CD4-positive, CD25-positive, alpha-beta regulatory T cell (primary cell): ENCODE measurements at regions not wholly inside any gene's neighbourhood (a gene's known extent, or its start where the extent isn't known, plus 50 kb on each side); places are given as distances from the start of the nearest gene placed in this dataset.

ENCODE experiments used
- ATAC-seq, 2 donors: fragments of 150-1000 bp; cut with Tn5 transposase; one replicate each; pipeline ENCODE4 v1.10.0; 2021; ENCODE audit warnings: low read depth in 2 of 2, moderate number of reproducible peaks in 2 of 2, moderate library complexity in 1 of 2
- DNase-seq, 3 donors: peaks; one replicate each; pipeline versions ENCODE4 v3.0.0 to v3.0.0-alpha.2; 2012 to 2022; ENCODE audit warnings: mixed read lengths in 1 of 3
- H3K27ac ChIP-seq: one replicate; pipeline ENCODE4 v1.7.0; 2013; ENCODE audit warnings: mild to moderate bottlenecking, low read length; ENCODE audit not compliant: insufficient read depth, poor library complexity, severe bottlenecking
- H3K27me3 ChIP-seq: one replicate; pipeline ENCODE4 v1.7.0; 2013; ENCODE audit warnings: low read length; ENCODE audit not compliant: control insufficient read depth, insufficient read depth
- H3K36me3 ChIP-seq: one replicate; pipeline ENCODE4 v1.7.0; 2013; ENCODE audit warnings: mild to moderate bottlenecking, low read length, moderate library complexity; ENCODE audit not compliant: control insufficient read depth, insufficient read depth
- H3K4me1 ChIP-seq: 2 replicates; pipeline ENCODE4 v1.7.0; 2013; ENCODE audit warnings: mild to moderate bottlenecking, low read length; ENCODE audit not compliant: insufficient read depth, control insufficient read depth, poor library complexity, severe bottlenecking
- H3K4me3 ChIP-seq: one replicate; pipeline ENCODE4 v1.7.0; 2013; ENCODE audit warnings: low read depth, mild to moderate bottlenecking, low read length, moderate library complexity
- H3K9me3 ChIP-seq, 2 experiments: 1 replicate in 1 of 2; 2 replicates in 1 of 2; pipeline ENCODE4 v1.7.0; 2013; ENCODE audit warnings: low read length in 2 of 2, mild to moderate bottlenecking in 1 of 2, moderate library complexity in 1 of 2; ENCODE audit not compliant: control insufficient read depth in 2 of 2
- H3K27ac Mint-ChIP-seq, 3 donors: one replicate each; pipeline ENCODE4 v1.8.0; 2020 to 2022; ENCODE audit warnings: mild to moderate bottlenecking in 3 of 3, mixed read lengths in 3 of 3, moderate library complexity in 2 of 3
- H3K27me3 Mint-ChIP-seq: one replicate; pipeline ENCODE4 v1.8.0; 2022; ENCODE audit warnings: mild to moderate bottlenecking, mixed read lengths
- H3K36me3 Mint-ChIP-seq: one replicate; pipeline ENCODE4 v1.8.0; 2020; ENCODE audit warnings: mixed read lengths
- H3K4me1 Mint-ChIP-seq, 4 donors: one replicate each; pipeline ENCODE4 v1.8.0; 2020 to 2022; ENCODE audit warnings: mixed read lengths in 4 of 4, mild to moderate bottlenecking in 1 of 4
- H3K4me3 Mint-ChIP-seq, 4 donors: one replicate each; pipeline ENCODE4 v1.8.0; 2020 to 2022; ENCODE audit warnings: mild to moderate bottlenecking in 4 of 4, mixed read lengths in 4 of 4, moderate library complexity in 3 of 4
- H3K9me3 Mint-ChIP-seq, 7 donors: one replicate each; pipeline ENCODE4 v1.8.0; 2020 to 2022; ENCODE audit warnings: mixed read lengths in 7 of 7, mild to moderate bottlenecking in 3 of 7, moderate library complexity in 2 of 7

DNA sequence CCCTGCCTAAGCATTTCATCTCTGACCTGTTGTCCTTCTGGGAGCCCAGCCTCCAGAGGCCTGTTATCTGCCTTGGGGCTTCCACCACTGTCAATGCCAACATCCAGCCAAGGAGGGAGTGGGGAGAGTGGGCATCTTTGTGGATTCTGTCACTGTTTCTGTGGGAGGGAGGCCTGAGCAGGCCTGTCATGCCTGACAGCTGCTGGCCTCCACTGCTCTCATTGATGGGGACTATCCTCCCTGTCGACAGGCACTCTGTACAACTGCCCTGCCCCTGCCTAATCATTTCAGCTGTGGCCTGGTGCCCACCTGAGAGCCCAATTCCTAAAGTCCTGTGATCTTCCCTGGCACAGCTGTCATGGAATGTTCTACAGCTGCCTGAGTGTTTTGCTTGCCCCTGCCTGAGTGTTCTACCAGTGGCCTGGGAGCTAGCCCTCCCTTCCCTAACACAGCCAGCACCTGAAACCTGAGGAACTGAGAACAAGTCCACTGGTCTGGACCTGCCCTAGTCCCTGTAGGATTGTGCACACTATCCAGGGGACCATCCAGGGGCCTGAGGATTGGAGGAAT is 145.3 kb downstream of the FAM83B start:
- no peaks in the 10 kb centered on the region for H3K36me3 Mint-ChIP-seq
- H3K4me1 ChIP-seq, result no peaks in the 10 kb centered on the region
- DNase-seq, result no peak

DNA sequence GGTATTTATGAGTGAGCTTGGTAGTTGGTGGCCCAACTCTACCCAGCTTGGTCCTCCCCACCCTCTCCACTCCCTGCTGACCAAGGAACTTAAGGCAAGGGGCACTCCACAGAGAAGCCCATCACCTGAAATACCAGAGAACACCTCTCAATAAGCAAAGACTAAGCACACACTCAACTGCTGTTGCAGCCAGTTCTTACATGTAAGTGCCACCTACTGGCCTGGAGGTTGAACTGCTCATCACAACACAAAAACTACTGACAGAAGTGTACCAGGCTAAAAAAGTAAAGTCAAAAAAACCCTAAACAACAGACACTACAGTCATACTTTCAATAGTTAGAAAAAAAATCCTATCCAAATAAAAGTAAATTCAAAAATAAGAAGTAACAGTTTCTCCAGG is 146.2 kb downstream of the FAM83B start:
- peaks cover 1 to 24% (median 5%) of the 10 kb centered on the region in 7 donors for H3K9me3 Mint-ChIP-seq
- Histone ChIP-seq H3K9me3 (no peaks in the 10 kb centered on the region), H3K27ac (no peak overlapping the region), H3K36me3 (no peaks in the 10 kb centered on the region), H3K4me3 (no peak overlapping the region), H3K27me3 (no peaks in the 10 kb centered on the region), H3K4me1 (no peaks in the 10 kb centered on the region)
- no peak overlapping the region for H3K27ac Mint-ChIP-seq
- DNase-seq (no peak), ATAC-seq (no peak)
- H3K27me3 Mint-ChIP-seq, result no peaks in the 10 kb centered on the region
- H3K4me1 Mint-ChIP-seq, result no peaks in the 10 kb centered on the region
- no peak overlapping the region for H3K4me3 Mint-ChIP-seq
- H3K36me3 Mint-ChIP-seq, result no peaks in the 10 kb centered on the region

More for the DNA sequence above, 145.3 kb downstream of the FAM83B start:
- H3K27me3 Mint-ChIP-seq, result no peaks in the 10 kb centered on the region
- no peaks in the 10 kb centered on the region for H3K4me1 Mint-ChIP-seq
- no peak overlapping the region for H3K27ac ChIP-seq
- no peak overlapping the region for H3K4me3 ChIP-seq
- H3K9me3 ChIP-seq, result no peaks in the 10 kb centered on the region
- no peak for ATAC-seq
- no peaks in the 10 kb centered on the region for H3K27me3 ChIP-seq
- H3K36me3 ChIP-seq, result no peaks in the 10 kb centered on the region
- H3K27ac Mint-ChIP-seq, result no peak overlapping the region
- H3K4me3 Mint-ChIP-seq, result no peak overlapping the region
- peaks cover 1 to 25% (median 5%) of the 10 kb centered on the region in 7 donors for H3K9me3 Mint-ChIP-seq

DNA sequence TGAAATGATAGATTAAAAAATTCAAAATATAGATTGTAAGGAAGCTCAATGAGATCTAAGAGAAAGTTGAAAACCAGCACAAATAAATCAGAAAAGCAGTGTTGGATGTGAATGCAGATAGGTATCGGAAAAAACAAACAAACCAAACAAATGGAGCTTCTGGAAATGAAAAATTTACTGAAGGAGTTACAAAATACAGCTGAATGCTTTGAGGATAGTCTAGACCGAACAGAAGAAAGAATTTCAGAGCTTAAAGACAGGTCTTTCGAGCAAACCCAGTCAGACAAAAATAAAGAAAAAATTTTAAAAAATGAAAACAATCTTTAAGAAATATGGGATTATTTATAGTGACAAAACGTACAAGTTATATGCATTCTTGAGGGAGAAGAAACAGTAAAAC is 146.7 kb downstream of the FAM83B start:
- no peaks in the 10 kb centered on the region for H3K4me1 ChIP-seq
- Mint-ChIP-seq H3K36me3 (no peaks in the 10 kb centered on the region), H3K4me1 (no peaks in the 10 kb centered on the region), H3K27ac (no peak overlapping the region), H3K4me3 (no peak overlapping the region), H3K9me3 (peaks cover 1 to 21% (median 5%) of the 10 kb centered on the region in 7 donors), H3K27me3 (no peaks in the 10 kb centered on the region)
- no peak overlapping the region for H3K27ac ChIP-seq
- no peaks in the 10 kb centered on the region for H3K9me3 ChIP-seq
- no peak overlapping the region for H3K4me3 ChIP-seq
- DNase-seq (no peak), ATAC-seq (no peak)
- no peaks in the 10 kb centered on the region for H3K36me3 ChIP-seq
- H3K27me3 ChIP-seq, result no peaks in the 10 kb centered on the region

DNA sequence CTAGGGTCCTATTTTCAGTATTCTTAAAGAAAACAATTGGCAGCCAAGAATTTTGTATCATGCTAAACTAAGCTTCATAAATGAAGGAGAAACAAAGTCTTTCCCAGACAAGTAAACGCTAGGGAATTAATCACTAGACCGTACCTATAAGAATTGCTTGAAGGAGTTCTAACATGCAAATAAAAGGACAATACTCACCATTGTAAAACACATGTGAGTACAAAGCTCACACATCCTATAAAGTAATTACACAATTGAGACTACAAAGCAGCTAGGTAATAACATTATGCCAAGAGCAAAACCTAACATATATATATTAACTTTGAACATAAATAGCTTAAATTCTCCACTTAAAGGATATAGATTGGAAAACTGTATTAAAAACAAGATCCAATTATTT is 147.4 kb downstream of the FAM83B start:
- H3K27ac Mint-ChIP-seq, result no peak overlapping the region
- peaks cover 1 to 25% (median 5%) of the 10 kb centered on the region in 7 donors for H3K9me3 Mint-ChIP-seq
- no peaks in the 10 kb centered on the region for H3K36me3 Mint-ChIP-seq
- Histone ChIP-seq H3K9me3 (no peaks in the 10 kb centered on the region), H3K4me1 (no peaks in the 10 kb centered on the region), H3K36me3 (no peaks in the 10 kb centered on the region), H3K27me3 (no peaks in the 10 kb centered on the region), H3K27ac (no peak overlapping the region), H3K4me3 (no peak overlapping the region)
- no peaks in the 10 kb centered on the region for H3K4me1 Mint-ChIP-seq
- ATAC-seq (no peak), DNase-seq (no peak)
- H3K4me3 Mint-ChIP-seq, result peak overlapping the region in 1 of 4 donors; percentile 28
- H3K27me3 Mint-ChIP-seq, result no peaks in the 10 kb centered on the region

DNA sequence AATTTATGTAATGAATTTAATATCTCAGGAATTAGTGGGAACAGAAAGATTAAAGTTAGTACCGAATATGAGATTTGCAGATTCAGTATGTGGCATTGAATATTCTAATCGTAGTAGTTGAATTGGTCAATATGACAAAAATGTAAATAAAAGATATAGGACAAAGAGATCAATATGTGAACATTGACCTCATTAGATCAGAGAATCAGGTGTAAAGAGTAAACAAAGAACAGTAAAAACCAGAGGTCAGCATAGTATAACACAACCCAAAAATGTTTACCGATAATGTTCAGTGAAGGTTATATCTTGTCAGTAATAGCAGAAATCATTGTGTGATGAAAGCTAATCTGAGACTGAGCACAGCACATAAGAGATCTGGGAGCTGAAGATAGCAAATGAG is 152.0 kb downstream of the FAM83B start:
- ATAC-seq (no peak), DNase-seq (no peak)
- H3K27ac ChIP-seq, result no peak overlapping the region
- no peak overlapping the region for H3K27ac Mint-ChIP-seq
- no peaks in the 10 kb centered on the region for H3K36me3 Mint-ChIP-seq
- no peak overlapping the region for H3K4me3 Mint-ChIP-seq
- no peaks in the 10 kb centered on the region for H3K27me3 ChIP-seq
- H3K9me3 Mint-ChIP-seq, result peaks cover 0 to 14% (median 7%) of the 10 kb centered on the region in 7 donors
- no peak overlapping the region for H3K4me3 ChIP-seq
- no peaks in the 10 kb centered on the region for H3K27me3 Mint-ChIP-seq
- H3K4me1 ChIP-seq, result no peaks in the 10 kb centered on the region
- no peaks in the 10 kb centered on the region for H3K36me3 ChIP-seq
- H3K9me3 ChIP-seq, result no peaks in the 10 kb centered on the region
- H3K4me1 Mint-ChIP-seq, result no peaks in the 10 kb centered on the region

DNA sequence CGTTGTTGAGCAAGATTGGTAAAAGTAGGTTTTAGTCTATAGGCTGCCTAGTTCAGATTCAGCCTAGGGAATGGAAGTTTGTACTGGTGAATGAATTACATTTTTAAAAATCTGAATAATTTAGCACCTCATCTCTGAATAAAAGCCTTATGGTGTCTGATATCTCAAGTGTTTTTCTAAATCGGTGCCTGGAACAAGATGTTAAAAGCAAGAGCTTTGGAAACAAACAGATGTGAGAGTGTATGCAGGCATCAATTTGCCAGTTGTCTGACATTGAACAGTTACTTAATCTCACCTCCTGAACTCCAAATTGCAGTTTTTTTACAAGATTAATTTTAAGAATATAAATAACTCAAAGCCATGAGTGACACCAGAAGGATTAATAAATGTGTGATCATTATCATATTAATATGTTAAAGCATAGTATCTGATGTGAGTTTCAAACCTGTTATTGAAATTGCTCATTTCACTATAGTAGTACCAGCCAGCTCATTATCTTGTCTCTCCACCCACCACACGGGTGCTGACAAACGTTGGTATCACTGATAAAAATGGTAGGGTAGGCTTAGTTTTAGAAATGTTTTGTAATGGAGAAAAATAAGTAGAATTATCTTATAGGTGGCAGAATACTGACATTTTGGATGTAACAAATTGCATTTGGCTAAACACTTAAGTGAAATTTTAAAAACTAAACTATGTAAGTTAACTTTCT is 157.3 kb downstream of the FAM83B start:
- DNase-seq, result no peak
- H3K9me3 ChIP-seq, result no peaks in the 10 kb centered on the region
- H3K36me3 Mint-ChIP-seq, result no peaks in the 10 kb centered on the region
- H3K27ac ChIP-seq, result no peak overlapping the region
- H3K27ac Mint-ChIP-seq, result no peak overlapping the region
- peaks cover 2 to 20% (median 9%) of the 10 kb centered on the region in 7 donors for H3K9me3 Mint-ChIP-seq
- no peaks in the 10 kb centered on the region for H3K27me3 Mint-ChIP-seq
- no peaks in the 10 kb centered on the region for H3K4me1 Mint-ChIP-seq
- H3K4me1 ChIP-seq, result no peaks in the 10 kb centered on the region
- no peaks in the 10 kb centered on the region for H3K27me3 ChIP-seq
- ATAC-seq, result no peak
- H3K4me3 ChIP-seq, result no peak overlapping the region
- H3K36me3 ChIP-seq, result no peaks in the 10 kb centered on the region
- H3K4me3 Mint-ChIP-seq, result no peak overlapping the region

DNA sequence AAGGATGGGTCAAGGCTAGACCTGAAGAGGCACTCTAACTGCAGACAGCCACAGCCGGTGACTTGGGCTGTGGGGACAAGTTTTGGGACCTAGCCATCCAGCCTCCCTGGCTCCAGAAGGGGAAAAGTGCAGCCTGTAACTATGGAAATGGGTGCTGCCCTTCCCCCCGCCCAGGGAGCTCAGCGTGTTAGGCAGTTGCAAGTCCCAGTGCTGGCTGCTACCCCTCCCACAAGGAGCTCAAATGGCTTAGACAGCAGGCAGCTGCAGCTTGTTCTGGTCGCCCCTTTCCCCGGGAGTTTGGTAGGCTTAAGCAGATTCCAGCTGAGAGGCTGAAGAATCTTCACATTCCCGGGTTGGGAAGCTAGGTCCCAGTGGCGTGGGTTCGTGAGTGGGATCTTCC is 162.6 kb downstream of the FAM83B start:
- H3K27ac ChIP-seq, result no peak overlapping the region
- H3K27me3 Mint-ChIP-seq, result no peaks in the 10 kb centered on the region
- no peaks in the 10 kb centered on the region for H3K9me3 ChIP-seq
- H3K4me1 ChIP-seq, result no peaks in the 10 kb centered on the region
- H3K36me3 Mint-ChIP-seq, result no peaks in the 10 kb centered on the region
- H3K27me3 ChIP-seq, result no peaks in the 10 kb centered on the region
- H3K4me1 Mint-ChIP-seq, result no peaks in the 10 kb centered on the region
- H3K9me3 Mint-ChIP-seq, result peaks cover 0 to 22% (median 8%) of the 10 kb centered on the region in 7 donors
- H3K4me3 ChIP-seq, result no peak overlapping the region
- no peak overlapping the region for H3K4me3 Mint-ChIP-seq
- no peak for DNase-seq
- no peak for ATAC-seq
- no peak overlapping the region for H3K27ac Mint-ChIP-seq
- no peaks in the 10 kb centered on the region for H3K36me3 ChIP-seq

DNA sequence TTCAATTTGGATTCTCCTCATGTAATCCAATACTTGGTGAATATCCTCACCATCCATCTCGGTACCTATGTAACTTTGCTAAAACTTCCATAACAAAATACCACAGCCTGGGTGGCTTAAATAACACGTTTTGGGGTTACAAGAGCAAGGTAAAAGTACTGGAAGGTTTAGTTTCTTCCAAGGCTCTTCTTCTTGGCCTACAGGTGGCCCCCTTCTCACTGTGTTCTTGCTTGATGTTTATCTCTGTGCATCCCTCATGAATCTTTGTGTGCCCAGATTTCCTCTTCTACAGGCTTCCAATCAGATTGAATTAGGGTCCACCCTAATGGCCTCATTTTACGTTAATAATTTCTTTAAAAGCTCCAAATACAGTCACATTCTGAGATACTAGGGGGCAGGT is 163.3 kb upstream of the HCRTR2 start:
- H3K9me3 Mint-ChIP-seq, result peaks cover 0 to 19% (median 6%) of the 10 kb centered on the region in 7 donors
- no peaks in the 10 kb centered on the region for H3K9me3 ChIP-seq
- no peak overlapping the region for H3K27ac Mint-ChIP-seq
- H3K4me3 Mint-ChIP-seq, result no peak overlapping the region
- no peaks in the 10 kb centered on the region for H3K4me1 Mint-ChIP-seq
- ATAC-seq, result no peak
- no peaks in the 10 kb centered on the region for H3K27me3 ChIP-seq
- H3K27ac ChIP-seq, result no peak overlapping the region
- H3K4me3 ChIP-seq, result no peak overlapping the region
- no peaks in the 10 kb centered on the region for H3K4me1 ChIP-seq
- no peaks in the 10 kb centered on the region for H3K36me3 ChIP-seq
- no peaks in the 10 kb centered on the region for H3K27me3 Mint-ChIP-seq
- no peaks in the 10 kb centered on the region for H3K36me3 Mint-ChIP-seq
- DNase-seq, result no peak
